ENCODE measurements at regions not wholly inside any gene's neighbourhood (a gene's known extent, or its start where the extent isn't known, plus 50 kb on each side); places are given as distances from the start of the nearest gene placed in this dataset.

DNA sequence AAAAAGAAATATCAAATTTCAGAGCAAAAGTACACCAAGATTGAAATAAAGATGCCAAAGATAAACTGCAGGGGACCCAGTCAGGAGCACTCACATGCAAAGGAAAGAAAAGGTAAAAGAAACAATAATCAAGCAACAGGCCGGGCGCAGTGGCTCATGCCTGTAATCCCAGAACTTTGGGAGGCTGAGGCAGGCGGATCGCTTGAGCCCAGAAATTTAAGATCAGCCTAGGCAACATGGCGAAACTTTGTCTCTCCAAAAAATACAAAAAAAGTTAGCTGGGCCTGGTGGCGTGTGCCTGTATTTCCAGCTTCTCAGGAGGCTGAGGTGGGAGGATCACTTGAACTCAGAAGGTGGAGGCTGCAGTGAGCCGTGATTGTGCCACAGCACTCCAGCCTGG lies 107.6 kb upstream of the SMURF2 start:
- DNase-seq (ENCODE audit: low spot score) (no peak), ATAC-seq (ENCODE audit: low read depth) (no peak)
- no peaks in the 10 kb centered on the region for H3K9me3 ChIP-seq (ENCODE audit: severe bottlenecking)
- H3K27ac ChIP-seq (ENCODE audit: poor library complexity, severe bottlenecking), result no peak overlapping the region
- H3K4me3 ChIP-seq (ENCODE audit: severe bottlenecking), result no peak overlapping the region
- no peaks in the 10 kb centered on the region for H3K27me3 ChIP-seq (ENCODE audit: insufficient read depth, poor library complexity, severe bottlenecking)
- TF ChIP-seq, protein P1, sequence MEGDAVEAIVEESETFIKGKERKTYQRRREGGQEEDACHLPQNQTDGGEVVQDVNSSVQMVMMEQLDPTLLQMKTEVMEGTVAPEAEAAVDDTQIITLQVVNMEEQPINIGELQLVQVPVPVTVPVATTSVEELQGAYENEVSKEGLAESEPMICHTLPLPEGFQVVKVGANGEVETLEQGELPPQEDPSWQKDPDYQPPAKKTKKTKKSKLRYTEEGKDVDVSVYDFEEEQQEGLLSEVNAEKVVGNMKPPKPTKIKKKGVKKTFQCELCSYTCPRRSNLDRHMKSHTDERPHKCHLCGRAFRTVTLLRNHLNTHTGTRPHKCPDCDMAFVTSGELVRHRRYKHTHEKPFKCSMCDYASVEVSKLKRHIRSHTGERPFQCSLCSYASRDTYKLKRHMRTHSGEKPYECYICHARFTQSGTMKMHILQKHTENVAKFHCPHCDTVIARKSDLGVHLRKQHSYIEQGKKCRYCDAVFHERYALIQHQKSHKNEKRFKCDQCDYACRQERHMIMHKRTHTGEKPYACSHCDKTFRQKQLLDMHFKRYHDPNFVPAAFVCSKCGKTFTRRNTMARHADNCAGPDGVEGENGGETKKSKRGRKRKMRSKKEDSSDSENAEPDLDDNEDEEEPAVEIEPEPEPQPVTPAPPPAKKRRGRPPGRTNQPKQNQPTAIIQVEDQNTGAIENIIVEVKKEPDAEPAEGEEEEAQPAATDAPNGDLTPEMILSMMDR (IDR thresholded peaks at IDR 0.05; ENCODE audit: poor library complexity, severe bottlenecking), result no peak
- H3K36me3 ChIP-seq (ENCODE audit: low read depth), result no peaks in the 10 kb centered on the region
- no peaks in the 10 kb centered on the region for H3K4me1 ChIP-seq (ENCODE audit: insufficient read depth, poor library complexity, severe bottlenecking)

DNA sequence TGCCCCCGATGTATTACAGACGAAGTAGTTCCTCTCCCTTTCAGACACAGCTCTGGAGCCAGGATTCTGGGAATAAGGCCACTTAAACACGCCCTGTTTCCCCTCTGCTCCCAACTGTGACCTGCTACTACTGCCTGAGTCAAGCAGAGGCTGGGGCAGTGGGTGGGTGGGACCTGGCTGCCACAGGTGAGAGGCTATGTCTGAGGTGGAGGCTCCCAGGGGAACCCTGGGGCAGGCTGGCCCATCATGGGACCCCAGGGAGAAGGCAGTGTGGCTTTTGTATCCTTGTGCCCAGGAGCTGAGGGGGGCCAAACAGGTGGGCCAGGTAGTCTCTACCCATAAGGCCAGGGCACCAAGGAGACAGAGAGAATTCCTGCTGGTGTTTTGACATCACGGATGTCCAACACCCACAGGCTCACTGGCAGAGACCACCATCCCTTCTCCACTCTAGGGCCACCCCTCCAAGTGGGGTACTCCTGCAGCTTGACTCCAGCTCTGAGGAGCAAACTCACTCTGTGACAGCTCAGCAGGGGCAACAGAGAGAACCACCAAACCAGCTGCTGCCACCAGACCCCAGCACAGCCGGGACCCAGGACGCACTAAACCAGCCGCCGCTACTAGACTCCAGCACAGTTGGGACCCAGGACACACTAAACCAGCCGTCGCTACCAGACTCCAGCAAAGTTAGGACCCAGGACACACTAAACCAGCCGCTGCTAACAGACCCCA lies 105.3 kb upstream of the SMURF2 start:
- Histone ChIP-seq H3K9me3 (ENCODE audit: severe bottlenecking) (no peaks in the 10 kb centered on the region), H3K27ac (ENCODE audit: poor library complexity, severe bottlenecking) (no peak overlapping the region), H3K36me3 (ENCODE audit: low read depth) (no peaks in the 10 kb centered on the region), H3K4me1 (ENCODE audit: insufficient read depth, poor library complexity, severe bottlenecking) (no peaks in the 10 kb centered on the region), H3K27me3 (ENCODE audit: insufficient read depth, poor library complexity, severe bottlenecking) (no peaks in the 10 kb centered on the region), H3K4me3 (ENCODE audit: severe bottlenecking) (no peak overlapping the region)
- DNase-seq (ENCODE audit: low spot score) (no peak), ATAC-seq (ENCODE audit: low read depth) (no peak; the same call in 2 of the 3 replicates)
- TF ChIP-seq, protein P1 (IDR thresholded peaks at IDR 0.05; ENCODE audit: poor library complexity, severe bottlenecking), result no peak

DNA sequence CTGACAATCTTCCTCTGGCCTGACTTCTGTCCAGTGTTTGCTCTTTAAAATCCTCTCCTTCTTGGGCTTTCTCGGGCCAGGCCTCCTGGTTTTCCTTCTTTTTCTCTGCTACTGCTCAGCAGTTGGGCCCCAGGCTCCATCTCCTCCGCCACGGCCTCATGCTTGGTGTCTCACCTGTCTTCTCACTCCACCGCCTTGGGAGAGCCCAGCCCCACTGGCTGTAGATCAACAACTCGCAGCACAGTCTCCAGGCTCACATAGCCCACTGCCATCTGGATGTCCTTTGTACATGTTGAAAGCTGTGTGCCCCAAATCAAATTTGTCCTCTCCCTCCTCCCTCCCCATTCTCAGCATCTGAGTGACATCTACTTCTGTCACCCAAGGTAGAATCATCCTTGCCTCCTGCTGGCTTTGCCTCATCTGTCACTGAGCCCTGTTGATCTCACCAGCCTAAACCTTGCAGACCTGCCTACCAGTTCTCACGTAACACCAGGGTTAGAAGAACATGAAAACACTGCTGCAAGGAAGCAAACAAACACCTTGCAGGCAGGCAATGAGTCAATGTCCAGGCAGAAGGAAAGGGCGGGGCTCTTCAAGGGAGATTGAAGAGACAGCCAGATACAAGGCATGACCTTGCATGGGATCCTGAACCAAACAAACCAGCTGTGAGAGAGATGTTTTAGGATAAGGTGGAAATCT lies 103.2 kb upstream of the SMURF2 start:
- Histone ChIP-seq H3K27ac (ENCODE audit: poor library complexity, severe bottlenecking) (no peak overlapping the region), H3K27me3 (ENCODE audit: insufficient read depth, poor library complexity, severe bottlenecking) (no peaks in the 10 kb centered on the region), H3K36me3 (ENCODE audit: low read depth) (no peaks in the 10 kb centered on the region), H3K4me1 (ENCODE audit: insufficient read depth, poor library complexity, severe bottlenecking) (no peaks in the 10 kb centered on the region), H3K4me3 (ENCODE audit: severe bottlenecking) (no peak overlapping the region), H3K9me3 (ENCODE audit: severe bottlenecking) (no peaks in the 10 kb centered on the region)
- DNase-seq (ENCODE audit: low spot score), result no peak
- ATAC-seq (ENCODE audit: low read depth), result peak; percentile 68
- TF ChIP-seq, protein P1 (IDR thresholded peaks at IDR 0.05; ENCODE audit: poor library complexity, severe bottlenecking), result no peak

DNA sequence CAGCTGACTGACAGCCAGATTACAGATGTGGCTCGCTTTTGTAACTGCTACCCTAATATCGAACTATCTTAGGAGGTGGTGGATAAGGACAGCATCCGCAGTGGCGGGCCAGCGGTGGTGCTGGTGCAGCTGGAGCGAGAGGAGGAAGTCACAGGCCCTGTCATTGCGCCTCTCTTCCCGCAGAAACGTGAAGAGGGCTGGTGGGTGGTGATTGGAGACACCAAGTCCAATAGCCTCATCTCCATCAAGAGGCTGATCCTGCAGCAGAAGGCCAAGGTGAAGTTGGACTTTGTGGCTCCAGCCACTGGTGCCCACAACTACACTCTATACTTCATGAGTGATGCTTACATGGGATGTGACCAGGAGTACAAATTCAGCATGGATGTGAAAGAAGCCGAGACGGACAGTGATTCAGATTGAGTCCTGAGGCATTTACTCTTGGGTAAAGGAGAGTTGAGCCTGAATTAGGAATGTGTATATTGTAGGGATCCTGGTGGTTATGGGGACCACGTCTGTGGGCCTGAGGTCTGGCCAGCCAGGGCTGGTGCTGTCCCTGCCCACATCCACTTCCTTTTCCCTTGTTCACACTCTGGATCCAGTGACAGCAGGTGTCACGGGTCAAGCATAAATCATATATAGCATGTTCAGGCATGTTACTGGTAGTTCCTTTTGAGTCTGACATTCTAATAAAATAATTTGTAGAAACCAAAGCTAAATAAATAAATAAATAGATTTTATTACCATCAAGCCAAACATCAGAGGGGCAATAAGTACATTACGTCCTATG lies 89.0 kb upstream of the SMURF2 start:
- Histone ChIP-seq H3K36me3 (ENCODE audit: low read depth) (peaks cover 27% of the 10 kb centered on the region), H3K4me3 (ENCODE audit: severe bottlenecking) (no peak overlapping the region), H3K27ac (ENCODE audit: poor library complexity, severe bottlenecking) (no peak overlapping the region), H3K4me1 (ENCODE audit: insufficient read depth, poor library complexity, severe bottlenecking) (peaks cover 9% of the 10 kb centered on the region), H3K9me3 (ENCODE audit: severe bottlenecking) (no peaks in the 10 kb centered on the region), H3K27me3 (ENCODE audit: insufficient read depth, poor library complexity, severe bottlenecking) (no peaks in the 10 kb centered on the region)
- DNase-seq (ENCODE audit: low spot score) (no peak), ATAC-seq (ENCODE audit: low read depth) (no peak; the same call in 2 of the 3 replicates)
- TF ChIP-seq, protein P1 (IDR thresholded peaks at IDR 0.05; ENCODE audit: poor library complexity, severe bottlenecking), result no peak
